D341Med (cell line): ENCODE measurements at regions not wholly inside any gene's neighbourhood (a gene's known extent, or its start where the extent isn't known, plus 50 kb on each side); places are given as distances from the start of the nearest gene placed in this dataset.
"Not testable (repeated sequence)": the region's sequence is repeated elsewhere in the genome, so short reads cannot be mapped to it uniquely, and the experiment has no call there.

Source experiments
- DNase-seq: peaks from one replicate; pipeline ENCODE4 v3.0.0; 2012; ENCODE audit warnings: low spot score

GRCh38 chr17:22505660-22506059, 813.3 kb downstream of the KCNJ18 start:
- no peak for DNase-seq

DNA sequence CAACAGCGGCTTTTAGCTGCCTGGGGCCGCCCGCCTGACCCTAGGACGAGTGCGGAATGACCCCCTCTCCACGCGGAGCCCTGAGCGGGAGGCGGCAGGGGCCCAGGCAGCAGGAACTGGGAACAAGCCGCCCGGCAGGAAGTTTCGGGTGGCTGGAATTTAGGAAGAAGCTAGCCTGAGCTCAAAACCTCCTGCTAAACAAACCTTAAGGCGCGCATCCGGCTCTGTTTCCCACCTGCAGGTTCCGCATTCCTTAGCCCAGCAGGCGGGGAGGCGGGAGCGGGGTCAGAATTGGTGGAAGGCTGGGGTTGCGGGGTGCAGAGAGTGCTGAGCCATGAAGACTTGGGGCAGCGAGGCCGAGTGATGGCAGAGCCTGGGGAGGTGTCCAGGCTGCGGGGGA, 813.9 kb downstream of the KCNJ18 start:
- DNase-seq = no peak

DNA sequence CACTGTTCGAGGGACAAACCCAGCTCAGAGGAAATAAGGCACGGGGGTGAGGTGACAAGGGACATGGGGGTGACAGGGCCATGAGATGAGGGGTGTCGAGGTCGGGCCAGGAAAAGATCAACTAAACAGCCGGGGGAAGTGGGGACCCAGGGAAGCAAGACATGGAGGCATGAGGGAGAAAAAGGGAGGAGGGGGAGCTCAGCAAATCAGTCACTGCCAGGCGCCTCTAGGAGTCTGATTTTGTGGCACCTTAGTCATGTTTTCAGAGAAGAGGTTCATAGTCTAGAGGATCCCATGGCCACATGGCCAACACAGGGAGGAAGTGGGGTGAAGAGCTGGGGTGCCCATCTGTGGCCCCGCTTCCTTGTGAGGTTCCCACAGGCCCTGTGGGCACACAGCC, 814.5 kb downstream of the KCNJ18 start:
- DNase-seq = no peak

DNA sequence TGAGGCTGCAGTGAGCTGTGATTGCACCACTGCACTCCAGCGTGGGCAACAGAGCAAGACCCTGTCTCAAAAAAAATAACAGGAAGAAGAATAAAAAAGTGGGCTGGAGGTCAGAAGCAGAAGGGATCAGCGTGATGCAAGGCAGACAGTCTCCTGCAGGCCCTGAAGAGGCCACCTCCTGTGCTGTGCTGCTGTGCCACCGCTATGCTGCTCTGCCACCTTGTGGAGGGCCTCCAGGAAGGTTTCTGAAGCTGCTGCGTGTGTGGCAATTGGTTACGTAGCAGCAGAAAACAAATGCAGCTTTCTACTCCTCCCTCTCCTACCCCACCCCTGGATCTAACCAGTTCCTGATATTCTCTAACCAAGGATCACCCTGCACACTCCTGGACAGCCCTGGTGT, 815.5 kb downstream of the KCNJ18 start:
- no peak for DNase-seq

- DNase-seq = no peak
Observed at GRCh38 chr17:22510504-22510903, 818.2 kb downstream of the KCNJ18 start.

DNA sequence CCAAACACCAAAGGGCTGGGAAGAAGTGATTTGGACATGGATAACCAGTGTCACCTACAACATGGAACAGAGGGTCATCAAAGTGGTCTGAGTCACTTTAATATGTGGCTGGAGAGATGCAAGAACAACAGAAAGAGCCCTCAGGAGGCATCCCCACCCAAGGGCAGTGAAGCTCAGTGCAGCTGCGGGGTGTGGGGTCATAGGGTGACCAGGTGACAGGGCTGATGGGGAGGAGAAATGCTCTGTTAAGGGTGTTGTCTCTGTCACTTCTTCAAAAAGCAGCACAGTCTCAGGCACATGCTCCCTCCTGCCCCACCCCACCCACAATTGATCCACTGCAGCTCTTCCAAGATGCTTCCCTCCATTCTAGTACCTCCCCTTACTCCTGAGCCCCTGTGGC, 819.1 kb downstream of the KCNJ18 start:
- DNase-seq = no peak

DNA sequence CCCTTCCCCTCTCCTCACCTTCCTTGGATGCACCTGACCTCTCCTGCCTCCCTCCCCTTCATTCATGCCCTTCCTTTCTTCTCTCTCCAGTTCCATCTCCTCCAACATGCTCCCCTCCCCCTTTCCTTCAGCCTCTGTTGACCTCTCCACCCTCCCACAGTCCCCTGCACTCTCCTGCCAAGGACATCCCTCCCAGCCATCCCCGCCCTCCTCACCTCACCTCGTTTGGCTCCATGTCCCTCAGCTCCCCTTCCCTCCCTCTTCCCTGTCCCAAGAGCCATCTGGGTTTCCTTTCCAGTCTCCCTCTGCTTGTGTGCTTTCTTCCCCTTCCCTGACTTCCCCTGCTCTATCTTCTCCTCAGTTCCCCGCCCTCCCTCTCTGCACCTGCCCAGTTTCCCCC, 819.7 kb downstream of the KCNJ18 start:
- no peak for DNase-seq

DNA sequence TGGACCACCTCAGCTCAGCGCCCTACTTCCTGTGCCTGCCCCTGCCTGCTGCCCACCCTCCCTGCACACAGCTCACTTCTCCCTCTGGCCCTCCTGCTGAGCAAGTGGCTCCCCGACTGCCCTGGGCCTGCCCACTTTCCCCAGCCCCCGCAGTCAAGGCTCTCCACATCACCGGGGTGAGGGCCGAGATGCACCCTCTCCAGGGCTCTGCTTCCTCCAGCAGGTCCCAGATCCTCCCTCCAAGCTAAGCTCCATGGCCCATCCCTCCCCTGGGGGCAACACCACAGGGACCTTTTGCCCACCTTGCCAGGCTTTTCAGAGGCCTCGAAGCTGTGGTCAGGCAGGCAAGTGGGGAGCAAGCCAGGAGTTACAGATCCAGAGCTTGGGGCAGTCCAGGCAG, 820.2 kb downstream of the KCNJ18 start:
- DNase-seq = no peak

GRCh38 chr17:22512997-22513538, 820.7 kb downstream of the KCNJ18 start:
- DNase-seq = no peak

- DNase-seq = no peak
Observed at GRCh38 chr17:22514315-22514714, 822.0 kb downstream of the KCNJ18 start.

- no peak for DNase-seq
Observed at GRCh38 chr17:22514767-22515320, 822.5 kb downstream of the KCNJ18 start.

- no peak for DNase-seq
Observed at GRCh38 chr17:22515599-22515998, 823.3 kb downstream of the KCNJ18 start.

DNA sequence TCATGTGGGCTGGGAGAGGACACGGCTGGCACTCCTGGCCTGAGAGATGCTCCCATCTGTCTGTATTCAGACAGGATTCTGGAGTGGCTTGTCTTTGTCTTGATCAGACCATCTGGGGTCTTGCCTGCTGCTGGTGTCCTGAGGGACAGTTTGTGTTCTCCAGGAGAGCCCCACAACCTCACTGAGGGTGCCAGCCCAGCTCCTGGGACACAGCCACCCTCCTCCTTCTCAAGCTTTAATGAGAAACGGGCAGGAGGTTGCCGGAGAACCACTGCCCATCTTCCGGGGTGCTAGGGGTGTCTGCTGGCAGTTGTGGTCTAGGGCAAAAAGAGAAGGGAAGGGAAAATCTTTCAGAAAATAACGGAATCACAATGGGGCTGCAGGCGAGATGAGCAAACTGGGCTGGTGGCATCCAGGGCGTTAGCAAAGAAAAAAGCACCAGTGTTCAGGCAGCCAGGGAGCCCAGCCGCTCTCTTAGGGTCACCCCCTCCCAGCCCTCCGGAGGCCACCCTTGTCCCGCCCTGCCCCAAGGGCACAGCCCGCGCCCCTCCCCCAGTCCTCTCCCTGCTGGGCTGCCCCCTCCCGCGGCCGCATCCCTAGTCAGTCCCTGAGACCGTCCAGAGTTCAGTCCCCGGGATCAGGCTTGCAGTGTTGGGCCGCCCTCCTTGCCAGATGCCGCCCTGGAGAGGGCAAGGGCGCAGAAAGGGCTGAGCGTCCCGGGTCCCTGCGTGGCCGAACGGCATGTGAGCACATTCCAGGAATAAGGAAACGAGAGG, 824.7 kb downstream of the KCNJ18 start:
- no peak for DNase-seq

GRCh38 chr17:22517716-22518115, 825.4 kb downstream of the KCNJ18 start:
- no peak for DNase-seq

DNA sequence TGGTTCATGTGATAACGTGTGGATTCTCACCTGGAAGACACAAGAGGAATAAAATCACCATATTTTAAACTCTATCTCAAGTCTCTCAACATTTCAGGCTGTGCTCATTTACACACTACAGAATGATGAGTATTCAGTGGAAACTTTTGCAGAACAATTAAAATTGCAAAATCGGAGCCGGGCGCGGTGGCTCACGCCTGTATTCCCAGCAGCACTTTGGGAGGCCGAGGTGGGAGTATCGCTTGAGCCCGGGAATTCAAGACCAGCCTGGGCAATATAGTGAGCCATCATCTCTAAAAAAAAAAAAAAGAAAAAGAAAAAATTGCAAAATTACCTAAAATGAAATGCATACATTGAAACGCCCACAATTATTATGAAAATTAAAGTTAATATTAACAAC, 825.9 kb downstream of the KCNJ18 start:
- DNase-seq = no peak

GRCh38 chr17:22548873-22549272, 856.5 kb downstream of the KCNJ18 start:
- not testable (repeated sequence) for DNase-seq

DNA sequence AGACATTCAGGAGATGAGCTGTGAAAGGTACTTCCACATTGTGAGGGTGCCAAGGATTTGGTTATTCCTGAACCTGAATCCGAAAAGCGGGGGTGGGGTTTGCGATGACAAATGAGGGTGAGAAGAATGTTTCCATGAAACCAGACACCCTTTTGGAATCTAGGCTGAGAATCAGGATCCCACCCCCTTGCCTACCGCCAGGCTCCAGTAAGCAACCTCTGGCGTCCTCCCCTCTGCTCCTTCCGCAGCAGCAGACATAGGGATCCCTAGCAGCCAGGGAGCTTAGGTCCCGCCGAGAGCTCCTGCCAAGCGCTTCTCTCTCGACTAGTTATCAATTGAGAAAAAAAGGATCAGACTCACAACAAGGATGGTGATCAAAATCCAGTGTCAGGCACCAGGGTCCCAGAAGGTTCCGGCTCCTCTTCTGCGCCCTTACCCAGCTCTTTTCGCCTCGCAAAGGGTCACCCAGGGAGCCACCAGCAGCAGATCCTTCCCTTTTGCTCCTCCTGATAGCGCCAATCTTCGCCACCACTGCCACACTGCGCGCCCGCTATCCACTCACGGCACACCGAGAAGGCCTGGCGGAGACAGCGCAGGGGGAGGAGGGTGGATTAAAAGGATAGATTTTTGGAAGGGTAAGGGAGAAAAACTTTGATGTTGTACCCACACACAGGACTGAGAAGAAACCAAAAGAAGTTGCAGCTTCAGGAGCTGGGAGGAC, 859.5 kb downstream of the KCNJ18 start:
- DNase-seq = not testable (repeated sequence)

GRCh38 chr17:22569459-22570143, 877.3 kb downstream of the KCNJ18 start:
- DNase-seq = no peak

- DNase-seq = no peak
Observed at GRCh38 chr17:22570144-22570845, 878.0 kb downstream of the KCNJ18 start.

GRCh38 chr17:22599322-22599721, 907.0 kb downstream of the KCNJ18 start:
- no peak for DNase-seq

- DNase-seq = peak; percentile 0
Observed at GRCh38 chr17:22600644-22601298, 908.4 kb downstream of the KCNJ18 start.
